ENCODE measurements at regions not wholly inside any gene's neighbourhood (a gene's known extent, or its start where the extent isn't known, plus 50 kb on each side); places are given as distances from the start of the nearest gene placed in this dataset.
"Not testable (repeated sequence)": the region's sequence is repeated elsewhere in the genome, so short reads cannot be mapped to it uniquely, and the experiment has no call there.

GRCh38 chr2:160813506-160813858 is 319.9 kb upstream of the RBMS1 start:
- no peak for DNase-seq

- DNase-seq: no peak
These were observed 323.4 kb upstream of the RBMS1 start for GRCh38 chr2:160816916-160817499.

- peak; percentile 66 for DNase-seq
These were observed 327.1 kb upstream of the RBMS1 start for GRCh38 chr2:160820691-160821090.

GRCh38 chr2:160822006-160822405 is 328.4 kb upstream of the RBMS1 start:
- DNase-seq: no peak

GRCh38 chr2:160825433-160825832 is 331.8 kb upstream of the RBMS1 start:
- DNase-seq: no peak

GRCh38 chr2:160826496-160826895 is 332.9 kb upstream of the RBMS1 start:
- DNase-seq: no peak

- DNase-seq: no peak
These were observed 332.2 kb upstream of the TANK start for GRCh38 chr2:160828076-160828475.

- not testable (repeated sequence) for DNase-seq
These were observed 327.8 kb upstream of the TANK start for GRCh38 chr2:160832381-160832780.

GRCh38 chr2:160835166-160835565 is 325.1 kb upstream of the TANK start:
- no peak for DNase-seq

- no peak for DNase-seq
These were observed 323.5 kb upstream of the TANK start for GRCh38 chr2:160836755-160837154.

- DNase-seq: no peak
These were observed 322.8 kb upstream of the TANK start for GRCh38 chr2:160837416-160837815.

GRCh38 chr2:160838147-160838546 is 322.1 kb upstream of the TANK start:
- DNase-seq: no peak

- DNase-seq: no peak
These were observed 321.5 kb upstream of the TANK start for GRCh38 chr2:160838691-160839090.

GRCh38 chr2:160842286-160842685 is 317.9 kb upstream of the TANK start:
- DNase-seq: no peak

- DNase-seq: no peak
These were observed 301.1 kb upstream of the TANK start for GRCh38 chr2:160859096-160859495.

- no peak for DNase-seq
These were observed 298.0 kb upstream of the TANK start for GRCh38 chr2:160862226-160862625.

- DNase-seq: no peak
These were observed 291.3 kb upstream of the TANK start for GRCh38 chr2:160868891-160869290.

- peak; percentile 30 for DNase-seq
These were observed 290.8 kb upstream of the TANK start for GRCh38 chr2:160869411-160869810.

- DNase-seq: no peak
These were observed 289.3 kb upstream of the TANK start for GRCh38 chr2:160870729-160871465.

GRCh38 chr2:160871953-160872352 is 288.3 kb upstream of the TANK start:
- DNase-seq: no peak

- DNase-seq: no peak
These were observed 284.2 kb upstream of the TANK start for GRCh38 chr2:160876029-160876428.

- DNase-seq: no peak
These were observed 283.5 kb upstream of the TANK start for GRCh38 chr2:160876765-160877164.

GRCh38 chr2:160878618-160879017 is 281.6 kb upstream of the TANK start:
- no peak for DNase-seq

- no peak for DNase-seq
These were observed 277.3 kb upstream of the TANK start for GRCh38 chr2:160882906-160883305.

- DNase-seq: no peak
These were observed 276.2 kb upstream of the TANK start for GRCh38 chr2:160884056-160884455.

Data from suppressor macrophage treated with lipopolysaccharide for 4 hours (primary cell).